Gastroesophageal sphincter (tissue), 3 donors: ENCODE measurements at regions not wholly inside any gene's neighbourhood (a gene's known extent, or its start where the extent isn't known, plus 50 kb on each side); places are given as distances from the start of the nearest gene placed in this dataset.

Experiments
- POLR2A ChIP-seq, 2 donors: fragments of 450-650 bp; IDR thresholded peaks; one replicate each; pipeline ENCODE4 v1.6.1; 2017; ENCODE audit warnings: antibody characterized with exemption in 2 of 2, mild to moderate bottlenecking in 2 of 2, moderate library complexity in 1 of 2
- TF ChIP-seq, protein P1 (sequence below), 4 experiments: fragments of 200-600 bp in 2 of 4; fragments of 450-650 bp in 2 of 4; sonication (generic) in 1 of 4; IDR thresholded peaks; one replicate each; pipeline ENCODE4 v1.5.1; 2017 to 2019; ENCODE audit warnings: antibody characterized with exemption in 4 of 4, mild to moderate bottlenecking in 2 of 4, moderate library complexity in 2 of 4

- TF ChIP-seq, protein P1, sequence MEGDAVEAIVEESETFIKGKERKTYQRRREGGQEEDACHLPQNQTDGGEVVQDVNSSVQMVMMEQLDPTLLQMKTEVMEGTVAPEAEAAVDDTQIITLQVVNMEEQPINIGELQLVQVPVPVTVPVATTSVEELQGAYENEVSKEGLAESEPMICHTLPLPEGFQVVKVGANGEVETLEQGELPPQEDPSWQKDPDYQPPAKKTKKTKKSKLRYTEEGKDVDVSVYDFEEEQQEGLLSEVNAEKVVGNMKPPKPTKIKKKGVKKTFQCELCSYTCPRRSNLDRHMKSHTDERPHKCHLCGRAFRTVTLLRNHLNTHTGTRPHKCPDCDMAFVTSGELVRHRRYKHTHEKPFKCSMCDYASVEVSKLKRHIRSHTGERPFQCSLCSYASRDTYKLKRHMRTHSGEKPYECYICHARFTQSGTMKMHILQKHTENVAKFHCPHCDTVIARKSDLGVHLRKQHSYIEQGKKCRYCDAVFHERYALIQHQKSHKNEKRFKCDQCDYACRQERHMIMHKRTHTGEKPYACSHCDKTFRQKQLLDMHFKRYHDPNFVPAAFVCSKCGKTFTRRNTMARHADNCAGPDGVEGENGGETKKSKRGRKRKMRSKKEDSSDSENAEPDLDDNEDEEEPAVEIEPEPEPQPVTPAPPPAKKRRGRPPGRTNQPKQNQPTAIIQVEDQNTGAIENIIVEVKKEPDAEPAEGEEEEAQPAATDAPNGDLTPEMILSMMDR (IDR thresholded peaks at IDR 0.05): no peak
- no peak for TF ChIP-seq POLR2A (IDR thresholded peaks at IDR 0.05)
Measured at GRCh38 chr5:126103050-126103449, 320.2 kb upstream of the GRAMD2B start.
